Neural crest cell (in vitro differentiated cells): ENCODE measurements at regions not wholly inside any gene's neighbourhood (a gene's known extent, or its start where the extent isn't known, plus 50 kb on each side); places are given as distances from the start of the nearest gene placed in this dataset.

Source experiments
- DNase-seq: peaks from one replicate; pipeline ENCODE4 v3.0.0; 2021; ENCODE audit warnings: low read depth, mixed read lengths, low spot score
- H3K27ac Mint-ChIP-seq: one replicate; pipeline ENCODE4 v1.8.0; 2021; ENCODE audit warnings: mild to moderate bottlenecking, mixed read lengths; ENCODE audit not compliant: unreplicated experiment
- H3K27me3 Mint-ChIP-seq: 2 replicates; pipeline ENCODE4 v1.8.0; 2021; ENCODE audit warnings: low read depth, mild to moderate bottlenecking, mixed read lengths
- H3K36me3 Mint-ChIP-seq: 2 replicates; pipeline ENCODE4 v1.8.0; 2021; ENCODE audit warnings: low read depth, mild to moderate bottlenecking, mixed read lengths
- H3K4me1 Mint-ChIP-seq: 2 replicates; pipeline ENCODE4 v1.8.0; 2021; ENCODE audit warnings: mixed read lengths
- H3K4me3 Mint-ChIP-seq: one replicate; pipeline ENCODE4 v1.8.0; 2021; ENCODE audit warnings: mild to moderate bottlenecking, mixed read lengths
- H3K9me3 Mint-ChIP-seq: 2 replicates; pipeline ENCODE4 v1.8.0; 2021; ENCODE audit warnings: mixed read lengths
- CTCF ChIP-seq: fragments of 200-600 bp; sonication (generic); conservative IDR thresholded peaks from 2 replicates; pipeline ENCODE4 v1.5.0; 2021; ENCODE audit warnings: antibody characterized with exemption, mild to moderate bottlenecking

DNA sequence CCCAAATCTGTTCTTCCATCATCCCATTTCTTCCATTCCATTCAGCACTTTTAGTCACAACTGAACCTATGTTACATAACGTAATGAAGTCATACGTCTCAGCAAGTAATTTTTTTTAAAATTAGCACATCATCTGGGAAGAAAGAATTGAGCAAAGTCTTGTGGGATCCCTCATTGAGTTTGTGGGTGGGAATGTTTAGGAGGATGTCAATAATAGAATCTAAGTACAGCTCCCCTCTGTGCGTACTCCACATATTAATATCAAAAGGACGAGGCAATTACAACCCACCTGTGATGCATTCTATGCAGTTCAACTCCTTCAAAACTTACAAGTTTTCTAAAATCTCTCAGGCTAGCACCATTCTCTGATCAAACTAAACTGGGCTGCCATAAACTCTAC, 526.3 kb downstream of the AGTPBP1 start:
- H3K9me3 Mint-ChIP-seq, result no peaks in the 10 kb centered on the region
- no peak for TF ChIP-seq CTCF

DNA sequence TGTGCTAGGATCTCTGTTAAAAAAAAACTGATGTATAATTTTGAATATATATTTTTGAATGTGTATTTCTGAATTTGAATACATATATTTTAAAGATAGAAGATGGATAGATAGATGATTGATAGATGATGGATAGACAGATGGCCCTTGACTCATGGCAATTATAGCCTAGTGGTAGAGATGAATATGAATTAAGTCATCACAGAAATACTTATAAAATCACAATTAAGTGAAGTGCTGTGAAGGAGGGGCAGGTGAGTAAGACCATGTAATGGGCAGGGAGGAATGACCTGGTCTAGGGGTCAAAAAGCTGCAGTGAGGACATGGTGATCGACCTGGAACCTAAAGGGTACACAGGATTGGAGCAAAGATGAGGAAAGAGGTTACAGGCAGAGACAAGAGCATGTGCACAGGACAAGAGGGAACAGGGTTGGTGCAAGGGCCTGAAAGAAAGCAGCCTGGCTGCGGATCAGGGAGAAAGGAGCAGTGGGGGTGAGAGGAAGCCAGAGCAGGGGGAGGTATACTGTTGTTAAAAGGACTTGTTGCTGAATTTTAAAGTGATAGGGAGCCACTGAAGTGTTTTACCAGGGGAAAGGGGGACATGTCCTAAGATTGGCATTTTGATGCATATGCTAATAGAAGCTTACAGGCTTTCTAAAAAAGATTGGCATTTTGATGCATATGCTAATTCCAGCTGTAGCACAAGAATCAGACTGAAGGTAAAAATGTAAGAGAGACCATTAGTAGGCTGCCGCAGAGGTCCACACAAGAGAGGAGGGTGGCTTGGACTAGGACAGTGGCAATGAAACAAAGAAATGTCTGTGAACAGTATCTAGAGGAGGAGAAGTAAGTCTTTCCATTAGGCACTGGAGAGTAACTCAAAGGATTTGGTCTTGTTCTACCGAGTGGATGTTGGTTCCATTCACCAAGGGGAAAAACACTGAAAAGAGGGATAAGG, 527.8 kb downstream of the AGTPBP1 start:
- no peak overlapping the region for H3K27ac Mint-ChIP-seq
- no peak for TF ChIP-seq CTCF
- no peaks in the 10 kb centered on the region for H3K36me3 Mint-ChIP-seq
- no peak for DNase-seq
- no peak overlapping the region for H3K4me3 Mint-ChIP-seq
- H3K4me1 Mint-ChIP-seq, result peaks cover 31% of the 10 kb centered on the region
- H3K9me3 Mint-ChIP-seq, result no peaks in the 10 kb centered on the region
- H3K27me3 Mint-ChIP-seq, result peaks cover 3% of the 10 kb centered on the region

More for the DNA sequence above, 526.3 kb downstream of the AGTPBP1 start:
- Mint-ChIP-seq H3K27ac (no peak overlapping the region), H3K4me1 (peaks cover 31% of the 10 kb centered on the region), H3K36me3 (no peaks in the 10 kb centered on the region), H3K27me3 (peaks cover 3% of the 10 kb centered on the region), H3K4me3 (no peak overlapping the region)
- DNase-seq, result no peak

DNA sequence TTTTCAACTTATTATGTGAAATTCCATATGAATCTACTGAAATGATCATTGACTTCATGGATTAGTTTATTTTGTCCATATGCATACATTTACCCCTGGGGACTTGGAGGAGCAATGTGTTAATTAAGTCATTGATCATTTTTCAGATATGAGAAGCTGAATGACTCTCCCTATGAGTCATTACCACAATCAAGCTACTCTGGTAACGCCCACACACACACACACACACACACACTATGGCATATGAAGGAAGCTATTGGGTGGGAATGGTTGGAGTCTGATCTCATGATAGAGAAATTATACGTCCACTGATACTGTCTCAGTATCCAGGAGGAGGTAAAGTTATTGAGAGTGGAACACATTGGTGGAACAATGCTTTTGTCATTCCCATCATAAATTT, 528.9 kb downstream of the AGTPBP1 start:
- no peak for TF ChIP-seq CTCF
- H3K36me3 Mint-ChIP-seq, result no peaks in the 10 kb centered on the region
- H3K27ac Mint-ChIP-seq, result no peak overlapping the region

GRCh38 chr9:85212209-85212608, 529.5 kb downstream of the AGTPBP1 start:
- Mint-ChIP-seq H3K27me3 (peaks cover 3% of the 10 kb centered on the region), H3K4me1 (peaks cover 31% of the 10 kb centered on the region), H3K27ac (peak overlapping the region; percentile 8), H3K36me3 (no peaks in the 10 kb centered on the region), H3K9me3 (no peaks in the 10 kb centered on the region), H3K4me3 (no peak overlapping the region)
- no peak for TF ChIP-seq CTCF
- DNase-seq, result no peak

More for the DNA sequence above, 528.9 kb downstream of the AGTPBP1 start:
- H3K4me1 Mint-ChIP-seq, result peaks cover 31% of the 10 kb centered on the region
- no peaks in the 10 kb centered on the region for H3K9me3 Mint-ChIP-seq
- no peak for DNase-seq
- peaks cover 3% of the 10 kb centered on the region for H3K27me3 Mint-ChIP-seq
- H3K4me3 Mint-ChIP-seq, result no peak overlapping the region

DNA sequence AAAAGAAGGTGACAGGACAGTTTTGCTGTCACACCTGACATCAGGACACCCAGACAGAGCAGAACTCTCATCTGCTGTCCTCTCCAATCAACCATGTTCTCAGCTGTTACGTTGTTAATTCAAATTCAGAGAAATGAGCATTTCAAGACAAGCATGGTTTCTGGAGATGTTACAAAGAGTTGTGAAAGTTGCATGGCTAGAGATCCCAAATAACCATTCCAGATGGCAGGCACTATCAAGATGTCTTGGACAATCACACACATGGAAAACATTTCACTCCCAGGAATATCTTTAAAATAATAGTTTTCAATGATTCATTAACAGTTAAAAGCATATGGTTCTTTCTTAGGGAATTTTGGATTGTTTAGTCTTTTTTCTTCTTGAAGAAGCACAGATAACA, 533.1 kb downstream of the AGTPBP1 start:
- TF ChIP-seq CTCF, result no peak
- Mint-ChIP-seq H3K4me3 (no peak overlapping the region), H3K4me1 (peaks cover 25% of the 10 kb centered on the region), H3K27me3 (no peaks in the 10 kb centered on the region), H3K36me3 (no peaks in the 10 kb centered on the region), H3K9me3 (peaks cover 5% of the 10 kb centered on the region), H3K27ac (no peak overlapping the region)
- no peak for DNase-seq
